H1 (cell line): ENCODE measurements at regions not wholly inside any gene's neighbourhood (a gene's known extent, or its start where the extent isn't known, plus 50 kb on each side); places are given as distances from the start of the nearest gene placed in this dataset.

Experiments used
- CTCF ChIA-PET: fragments of 300-600 bp; sonication (Branson Sonifier 250); formaldehyde crosslinking; loops from one replicate; lab custom pipeline; 2021; ENCODE audit not compliant: partially characterized antibody; lab: Charles Lee
- POLR2A ChIA-PET: fragments of 300-600 bp; sonication (Branson Sonifier 250); formaldehyde crosslinking; loops from one replicate; lab custom pipeline; 2021; ENCODE audit warnings: inconsistent platforms; ENCODE audit not compliant: partially characterized antibody; lab: Charles Lee
- DNase-seq, 2 experiments: peaks; one replicate each; pipeline versions ENCODE4 v3.0.0 to v3.0.0-alpha.2; 2010 to 2022; ENCODE audit warnings: low spot score in 2 of 2, low read depth in 1 of 2, mixed read lengths in 1 of 2
- FAIRE-seq: peaks from 2 replicates; lab custom pipeline; 2011; peaks lifted over from hg19 to GRCh38; lab: Jason Lieb, UNC
- H2AFZ ChIP-seq: 2 replicates; pipeline ENCODE4 v1.8.1; 2012; ENCODE audit warnings: low read length, inconsistent platforms
- H2AK5ac ChIP-seq: 2 replicates; pipeline ENCODE4 v1.6.1; 2013; ENCODE audit warnings: low read depth, low read length
- H2BK120ac ChIP-seq: replicated peaks from 2 replicates; pipeline ENCODE3; 2013; ENCODE audit warnings: low read depth, low read length, inconsistent platforms
- H2BK12ac ChIP-seq: 2 replicates; pipeline ENCODE4 v1.6.1; 2013; ENCODE audit warnings: low read depth, low read length
- H2BK15ac ChIP-seq: 2 replicates; pipeline ENCODE4 v1.6.1; 2013; ENCODE audit warnings: low read length
- H2BK20ac ChIP-seq: 2 replicates; pipeline ENCODE4 v1.6.1; 2013; ENCODE audit warnings: low read length
- H2BK5ac ChIP-seq: 2 replicates; pipeline ENCODE4 v1.6.1; 2013; ENCODE audit warnings: low read depth, low read length
- H3K14ac ChIP-seq: 2 replicates; pipeline ENCODE4 v1.6.1; 2013; ENCODE audit warnings: inconsistent platforms; ENCODE audit not compliant: insufficient read length
- H3K18ac ChIP-seq: 2 replicates; pipeline ENCODE4 v1.6.1; 2013; ENCODE audit warnings: low read length; ENCODE audit errors: extremely low read depth
- H3K23ac ChIP-seq: 2 replicates; pipeline ENCODE4 v1.6.1; 2013; ENCODE audit warnings: inconsistent platforms; ENCODE audit not compliant: insufficient read length
- H3K23me2 ChIP-seq: 2 replicates; pipeline ENCODE4 v1.6.1; 2013; ENCODE audit warnings: low read depth, low read length
- H3K27ac ChIP-seq: 2 replicates; pipeline ENCODE4 v1.6.1; 2011; ENCODE audit warnings: low read depth, low read length, inconsistent platforms
- H3K27me3 ChIP-seq, 4 experiments: replicated peaks in 1 of 4; 1 replicate in 1 of 4; 2 replicates in 3 of 4; pipeline versions ENCODE4 v1.6.1 to v1.8.1; 2011 to 2013; ENCODE audit warnings: low read length in 3 of 4, mild to moderate bottlenecking in 3 of 4, inconsistent platforms in 2 of 4, mixed read lengths in 2 of 4, moderate library complexity in 1 of 4; ENCODE audit not compliant: control insufficient read depth in 3 of 4, insufficient read depth in 3 of 4; ENCODE audit errors: extremely low read depth in 1 of 4
- H3K36me3 ChIP-seq, 4 experiments: 2 replicates each; pipeline versions ENCODE4 v1.6.1 to v1.8.1; 2011 to 2013; ENCODE audit warnings: mild to moderate bottlenecking in 4 of 4, low read length in 3 of 4, moderate library complexity in 2 of 4, control low read depth in 1 of 4, inconsistent platforms in 1 of 4; ENCODE audit not compliant: insufficient read depth in 4 of 4, control insufficient read depth in 2 of 4
- H3K4ac ChIP-seq: replicated peaks from 2 replicates; pipeline ENCODE3; 2013; ENCODE audit warnings: low read length, low read depth, mixed read lengths, inconsistent platforms; ENCODE audit not compliant: insufficient read length
- H3K4me1 ChIP-seq, 4 experiments: replicated peaks in 1 of 4; 1 replicate in 1 of 4; 2 replicates in 3 of 4; pipeline versions ENCODE4 v1.6.1 to v1.8.1; 2011 to 2013; ENCODE audit warnings: low read length in 3 of 4, inconsistent platforms in 2 of 4, mixed read lengths in 1 of 4; ENCODE audit not compliant: insufficient read depth in 4 of 4, control insufficient read depth in 3 of 4
- H3K4me2 ChIP-seq, 2 experiments: 2 replicates each; pipeline versions ENCODE4 v1.6.1 to v1.8.1; 2011 to 2013; ENCODE audit warnings: low read depth in 2 of 2, low read length in 2 of 2, control low read depth in 1 of 2, inconsistent platforms in 1 of 2, mild to moderate bottlenecking in 1 of 2; ENCODE audit not compliant: insufficient read depth in 1 of 2
- H3K4me3 ChIP-seq, 4 experiments: fragments of 200-600, 300-600 bp in 1 of 4; sonication (generic), shearing (Covaris generic), sonication (Bioruptor Twin) in 1 of 4; 2 replicates each; pipeline versions ENCODE4 v1.5.1 to v1.8.1; 2011 to 2016; ENCODE audit warnings: low read length in 4 of 4, low read depth in 3 of 4, control low read depth in 2 of 4, inconsistent platforms in 2 of 4, mild to moderate bottlenecking in 2 of 4, mixed read lengths in 1 of 4, moderate library complexity in 1 of 4; ENCODE audit not compliant: insufficient read depth in 2 of 4; ENCODE audit errors: extremely low read depth in 1 of 4
- H3K56ac ChIP-seq: replicated peaks from 2 replicates; pipeline ENCODE3; 2013; ENCODE audit warnings: low read depth, mild to moderate bottlenecking, mixed read lengths, low read length, inconsistent platforms; ENCODE audit not compliant: insufficient read length
- H3K79me1 ChIP-seq: 2 replicates; pipeline ENCODE4 v1.6.1; 2013; ENCODE audit warnings: low read depth, low read length, control low read depth
- H3K79me2 ChIP-seq, 2 experiments: 2 replicates each; pipeline versions ENCODE4 v1.6.1 to v1.8.1; 2012 to 2013; ENCODE audit warnings: low read length in 2 of 2, mild to moderate bottlenecking in 2 of 2, inconsistent platforms in 1 of 2; ENCODE audit not compliant: insufficient read depth in 2 of 2, control insufficient read depth in 1 of 2
- H3K9ac ChIP-seq, 4 experiments: replicated peaks in 1 of 4; 1 replicate in 1 of 4; 2 replicates in 3 of 4; pipeline versions ENCODE4 v1.6.1 to v1.8.1; 2011 to 2013; ENCODE audit warnings: low read depth in 3 of 4, low read length in 3 of 4, control low read depth in 2 of 4, mild to moderate bottlenecking in 2 of 4, moderate library complexity in 2 of 4, inconsistent platforms in 1 of 4; ENCODE audit errors: extremely low read depth in 1 of 4
- H3K9me3 ChIP-seq, 2 experiments: 2 replicates each; pipeline versions ENCODE4 v1.6.1 to v1.8.1; 2012 to 2013; ENCODE audit warnings: mild to moderate bottlenecking in 2 of 2, moderate library complexity in 2 of 2, control low read depth in 1 of 2, inconsistent platforms in 1 of 2, low read depth in 1 of 2, low read length in 1 of 2, mixed read lengths in 1 of 2; ENCODE audit not compliant: insufficient read depth in 2 of 2
- H4K20me1 ChIP-seq, 2 experiments: replicated peaks in 1 of 2; 2 replicates each; pipeline versions ENCODE3 to v1.8.1; 2011 to 2013; ENCODE audit warnings: inconsistent platforms in 2 of 2, low read length in 2 of 2, mild to moderate bottlenecking in 1 of 2; ENCODE audit not compliant: insufficient read depth in 2 of 2, control insufficient read depth in 1 of 2
- H4K5ac ChIP-seq: 2 replicates; pipeline ENCODE4 v1.6.1; 2013; ENCODE audit warnings: low read length, low read depth, mixed read lengths, inconsistent platforms; ENCODE audit not compliant: insufficient read length
- H4K8ac ChIP-seq: 2 replicates; pipeline ENCODE4 v1.8.0; 2013; ENCODE audit warnings: mild to moderate bottlenecking, moderate library complexity, low read length, inconsistent platforms; ENCODE audit not compliant: insufficient read depth; ENCODE audit errors: extremely low read depth
- H4K91ac ChIP-seq: replicated peaks from 2 replicates; pipeline ENCODE3; 2013; ENCODE audit warnings: low read length, mixed read lengths, inconsistent platforms; ENCODE audit not compliant: insufficient read length
- CBX5 ChIP-seq: fragments of 300-800, 300-1000 bp; sonication (generic); IDR thresholded peaks from 2 replicates; pipeline ENCODE4 v1.7.1; 2016; ENCODE audit warnings: antibody characterized with exemption, low read length, low read depth
- KDM5A ChIP-seq: fragments of 200-600 bp; IDR thresholded peaks from 2 replicates; pipeline ENCODE4 v1.7.1; 2012; ENCODE audit warnings: mild to moderate bottlenecking, low read length, inconsistent platforms, mixed read lengths
- RXRA ChIP-seq: IDR thresholded peaks from 2 replicates; pipeline ENCODE4 v1.6.1; 2011; ENCODE audit warnings: low read depth, mild to moderate bottlenecking, low read length, moderate library complexity; ENCODE audit not compliant: insufficient read depth
- SP2 ChIP-seq: IDR thresholded peaks from 2 replicates; pipeline ENCODE4 v1.6.1; 2012; ENCODE audit warnings: mild to moderate bottlenecking, low read length, inconsistent platforms
- WGBS, 2 experiments: shearing (Covaris generic) in 1 of 2; methylation state at CpG; one replicate each; pipeline versions ENCODE4 v1.1.6 to v1.1.7; 2013 to 2015; ENCODE audit warnings: low lambda C conversion rate in 2 of 2, mixed read lengths in 2 of 2, inconsistent platforms in 1 of 2, low coverage in 1 of 2, missing lambda C conversion rate in 1 of 2; ENCODE audit not compliant: insufficient replicate concordance in 2 of 2, insufficient coverage in 1 of 2, insufficient read length in 1 of 2; ENCODE audit errors: extremely low coverage in 1 of 2, missing lambda C conversion rate in 1 of 2; 5-methylcytosine and 5-hydroxymethylcytosine counted together

DNA sequence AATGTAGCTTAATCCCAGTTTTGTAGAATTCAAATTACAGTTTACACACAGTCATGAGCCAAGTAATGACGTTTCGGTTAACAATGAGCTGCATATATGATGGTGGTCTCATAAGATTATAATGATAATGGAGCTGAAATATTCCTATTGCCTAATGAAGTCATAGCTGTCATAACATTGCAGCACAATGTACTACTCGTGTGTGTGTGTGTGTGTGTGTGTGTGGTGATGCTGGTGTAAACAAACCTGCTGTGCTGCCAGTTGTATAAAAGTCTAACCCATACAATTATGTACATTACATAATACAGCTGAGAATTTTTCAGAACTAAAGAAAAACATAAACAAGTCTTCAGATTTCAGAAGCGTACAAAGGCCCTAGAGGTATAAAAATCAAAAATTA lies 66.7 kb upstream of the ARID1B start:
- no peak for DNase-seq
- CTCF ChIA-PET = interaction anchor here (0.8 to 2.4 kb wide), 2 partner anchors 10 to 16 kb away, joined by 3 to 7 read pairs; no protein-coding TSS in a partner anchor
- H4K8ac ChIP-seq = no peak overlapping the region
- H3K14ac ChIP-seq = no peak overlapping the region
- H4K91ac ChIP-seq = no peak overlapping the region
- H3K27ac ChIP-seq = no peak overlapping the region
- POLR2A ChIA-PET = interaction anchor here (1.4 kb wide), 2 partner anchors 11 to 23 kb away, joined by 3 to 6 read pairs; no protein-coding TSS in a partner anchor
- no peaks in the 10 kb centered on the region; a peak in 1 of 7 replicates for H3K27me3 ChIP-seq
- no peak overlapping the region for H3K4me3 ChIP-seq
- H4K20me1 ChIP-seq = no peaks in the 10 kb centered on the region
- H2AFZ ChIP-seq = no peak overlapping the region
- H3K23me2 ChIP-seq = no peaks in the 10 kb centered on the region
- H4K5ac ChIP-seq = no peak overlapping the region
- H2BK15ac ChIP-seq = no peak overlapping the region
- H3K9ac ChIP-seq = no peak overlapping the region
- no peak overlapping the region for H3K18ac ChIP-seq
- H2AK5ac ChIP-seq = no peak overlapping the region
- no peak overlapping the region for H2BK5ac ChIP-seq
- no peak overlapping the region for H2BK12ac ChIP-seq
- no peaks in the 10 kb centered on the region for H3K79me2 ChIP-seq
- no peak overlapping the region for H3K4me2 ChIP-seq
- no peaks in the 10 kb centered on the region for H3K4me1 ChIP-seq
- no peaks in the 10 kb centered on the region for H3K9me3 ChIP-seq
- no peak for FAIRE-seq
- 90% methylated on average over 4 of the region's 4 CpGs; no CpG with 5 or more reads in 1 of the 2 experiments for WGBS, 2 experiments
- no peaks in the 10 kb centered on the region for H3K36me3 ChIP-seq
- H2BK120ac ChIP-seq = no peak overlapping the region
- no peak overlapping the region for H2BK20ac ChIP-seq
- H3K79me1 ChIP-seq = no peaks in the 10 kb centered on the region
- H3K56ac ChIP-seq = peak overlapping the region; percentile 30
- no peak overlapping the region for H3K23ac ChIP-seq
- no peak overlapping the region for H3K4ac ChIP-seq
- no peak for TF ChIP-seq CBX5
- no peak for TF ChIP-seq RXRA
- TF ChIP-seq SP2 = no peak
- TF ChIP-seq KDM5A = no peak
- TF ChIP-seq, all 59 proteins: peak for 0
